GM19372 (cell line): ENCODE measurements at regions not wholly inside any gene's neighbourhood (a gene's known extent, or its start where the extent isn't known, plus 50 kb on each side); places are given as distances from the start of the nearest gene placed in this dataset.

Experiments used
- ATAC-seq: cut with Tn5 transposase; IDR thresholded peaks from one replicate; pipeline ENCODE4 v1.9.1; 2021; ENCODE audit warnings: mild to moderate bottlenecking, low read depth, moderate library complexity; ENCODE audit not compliant: unreplicated experiment

DNA sequence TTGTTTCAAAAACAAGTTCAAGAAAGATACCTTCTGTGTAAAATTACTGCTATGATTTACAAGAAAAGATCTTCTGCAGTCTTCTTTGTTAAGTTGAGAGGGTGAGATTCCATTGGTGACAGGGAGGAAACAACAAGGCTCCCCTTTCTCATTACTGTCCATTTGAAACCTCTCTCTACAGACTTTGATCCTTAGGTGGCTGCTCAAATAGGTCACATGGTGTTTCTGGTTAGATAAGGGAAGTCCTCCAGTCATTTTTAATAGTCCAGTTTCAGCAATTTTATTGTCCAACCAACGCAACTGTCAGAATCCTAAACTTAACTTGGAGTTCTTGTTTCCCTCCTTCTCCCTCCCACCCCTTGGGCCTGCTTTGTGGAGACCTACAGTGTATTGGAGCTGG lies 390.4 kb downstream of the EFNB2 start:
- no peak for ATAC-seq

DNA sequence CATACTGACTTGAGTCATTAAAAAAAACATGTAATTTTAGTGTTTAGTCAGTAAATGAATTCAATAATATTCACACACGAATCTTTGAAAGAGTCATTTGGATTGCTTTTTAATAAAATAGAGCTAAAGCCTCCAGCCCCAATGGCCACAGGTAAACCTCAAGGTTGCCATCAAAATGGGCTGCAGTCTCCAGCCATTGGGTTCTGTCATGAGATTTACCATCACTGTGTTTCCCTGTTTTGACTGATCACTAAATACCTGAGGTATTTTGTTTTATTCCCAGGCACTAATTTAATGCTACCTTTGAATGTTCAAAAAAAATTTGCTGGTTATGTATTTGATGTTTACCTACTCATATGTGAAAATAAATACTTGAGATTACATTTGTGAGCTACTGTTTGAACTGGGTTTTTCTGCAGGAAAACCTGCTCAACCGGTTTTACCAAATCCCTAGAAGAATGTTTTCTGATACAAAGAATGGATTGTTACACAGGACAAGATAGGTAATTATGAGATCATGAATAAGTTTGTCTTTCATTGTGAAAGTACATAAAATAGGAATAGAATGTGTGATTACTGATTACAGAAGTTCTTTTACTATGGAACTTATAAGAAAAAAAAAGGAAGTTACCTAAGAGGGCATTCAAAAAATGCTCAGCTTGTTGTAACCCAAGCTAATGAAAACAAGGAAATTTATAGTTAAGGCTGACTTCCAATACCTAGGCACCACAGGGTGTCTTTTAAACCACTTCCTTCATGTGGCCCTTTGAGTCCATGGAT lies 391.3 kb downstream of the EFNB2 start:
- ATAC-seq, result no peak

DNA sequence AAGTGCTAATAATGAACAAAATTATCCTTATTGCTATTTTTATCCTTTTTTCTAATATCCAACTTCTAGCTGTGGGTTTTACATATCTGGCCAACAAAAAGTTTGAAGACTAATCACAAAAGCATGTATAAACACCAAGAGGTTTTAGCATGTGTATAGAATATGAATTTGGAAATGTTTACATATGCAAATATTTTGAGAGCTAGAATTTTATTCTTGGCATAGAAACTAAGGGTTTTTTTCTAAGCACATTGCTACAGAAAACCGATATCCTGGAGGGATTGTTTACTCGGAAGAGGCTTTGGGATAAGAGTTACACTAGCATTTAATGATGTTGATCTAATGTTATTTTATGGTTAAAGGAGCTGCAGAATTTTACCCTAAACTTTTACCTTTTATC lies 392.1 kb downstream of the EFNB2 start:
- no peak for ATAC-seq

DNA sequence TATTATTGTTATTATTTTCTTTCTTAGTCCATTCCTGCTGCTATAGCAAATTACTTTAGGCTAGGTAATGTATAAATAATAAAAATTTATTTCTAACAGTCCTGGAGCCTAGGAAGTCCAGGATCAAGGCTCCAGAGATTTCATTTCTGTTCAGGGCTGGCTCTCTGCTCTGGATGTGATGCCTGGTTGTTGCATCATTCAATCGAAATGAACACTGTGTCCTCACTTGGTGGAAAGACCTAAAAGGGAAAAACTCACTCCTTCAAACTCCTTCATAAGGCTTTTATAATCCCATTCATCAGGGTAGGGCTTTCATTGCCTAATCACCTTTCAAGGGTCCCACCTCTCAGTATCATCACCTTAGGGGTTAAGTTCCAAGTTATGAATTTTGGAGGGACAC lies 395.0 kb downstream of the EFNB2 start:
- no peak for ATAC-seq

DNA sequence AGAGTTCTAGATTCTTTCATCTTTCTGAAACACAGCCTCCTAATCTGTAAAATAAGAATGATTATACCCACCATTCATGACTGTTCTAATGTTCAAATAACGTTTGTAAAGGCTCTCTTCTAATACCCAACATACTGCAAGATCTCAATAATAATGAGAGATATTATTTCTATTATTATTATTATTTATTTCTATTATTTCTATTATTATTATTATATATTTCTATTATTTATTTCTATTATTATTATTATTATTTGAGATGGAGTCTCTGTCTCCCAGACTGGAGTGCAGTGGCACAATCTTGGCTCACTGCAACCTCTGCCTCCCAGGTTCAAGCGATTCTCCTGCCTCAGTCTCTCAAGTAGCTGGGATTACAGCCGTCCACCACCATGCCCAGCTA lies 395.5 kb downstream of the EFNB2 start:
- ATAC-seq, result no peak

DNA sequence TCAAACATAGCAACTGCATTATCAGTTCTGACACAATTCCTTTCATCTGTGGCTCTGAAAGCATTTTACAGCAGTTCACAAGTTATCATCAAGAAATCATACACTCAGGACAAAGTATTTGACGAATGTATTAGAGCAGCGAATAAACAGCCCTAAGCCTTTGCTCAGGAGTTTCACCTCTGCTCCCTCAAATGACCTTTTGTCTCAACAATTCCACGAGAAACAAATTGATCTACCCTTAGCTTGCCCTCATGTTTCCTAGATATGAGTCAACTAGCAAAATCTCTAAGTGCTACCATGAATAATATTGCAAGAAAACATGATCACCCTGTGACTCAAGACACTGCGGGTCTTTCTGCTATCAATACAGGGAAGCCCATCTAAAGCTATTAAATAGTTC lies 396.1 kb downstream of the EFNB2 start:
- no peak for ATAC-seq

DNA sequence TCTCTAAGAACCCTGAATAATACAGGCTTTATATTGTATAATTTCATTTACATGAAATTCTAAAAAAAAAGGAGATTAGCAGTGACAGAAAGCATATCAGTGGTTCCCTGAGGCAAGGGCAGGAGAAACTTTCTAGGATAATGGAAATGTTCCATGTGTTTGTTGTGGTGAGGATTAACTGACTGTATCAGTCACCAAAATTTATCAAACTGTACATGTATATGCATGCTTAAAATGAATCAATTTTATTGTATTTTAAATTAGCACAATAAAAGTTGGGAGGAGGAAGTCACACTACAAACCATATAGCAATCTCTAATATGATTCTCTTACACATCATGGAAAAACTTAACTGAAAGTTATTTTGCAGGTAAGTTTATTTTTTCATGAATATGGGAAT lies 396.8 kb downstream of the EFNB2 start:
- no peak for ATAC-seq

DNA sequence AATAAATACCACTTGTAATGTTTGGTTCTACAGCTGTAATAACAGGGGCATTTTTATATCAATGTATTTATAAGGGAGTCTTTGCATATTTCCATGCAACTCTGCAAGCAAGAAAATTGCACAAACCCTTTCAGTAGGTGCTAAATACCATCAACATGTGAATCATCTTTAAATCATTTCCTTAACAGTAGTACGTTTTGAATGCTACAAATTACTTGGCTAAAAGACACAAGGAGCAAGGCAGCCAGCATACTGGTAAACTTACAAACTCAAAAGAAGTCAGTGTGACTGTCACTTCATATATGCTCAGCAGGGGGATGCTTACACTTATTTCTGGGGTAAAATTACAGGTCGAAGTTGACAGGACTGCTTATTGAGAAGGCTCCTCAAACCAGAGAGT lies 402.4 kb downstream of the EFNB2 start:
- ATAC-seq, result no peak

DNA sequence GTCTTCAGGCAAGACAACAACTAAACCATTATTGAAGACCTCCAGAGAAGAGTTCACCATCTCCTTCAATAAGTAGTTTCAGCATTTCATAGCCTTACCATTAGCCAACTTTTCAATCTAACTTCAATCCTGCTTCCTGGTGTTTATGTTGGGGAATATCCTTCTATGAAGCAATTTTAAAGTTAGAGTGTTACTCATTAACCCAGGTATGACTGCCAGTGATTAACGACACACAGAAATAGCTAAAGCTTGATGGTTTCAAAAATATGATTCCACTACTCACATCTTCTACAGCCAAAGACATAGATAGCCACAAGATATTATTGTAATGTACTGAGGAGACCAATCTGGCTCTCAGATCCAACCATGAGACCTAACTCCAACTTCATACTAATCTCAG lies 403.2 kb downstream of the EFNB2 start:
- no peak for ATAC-seq

DNA sequence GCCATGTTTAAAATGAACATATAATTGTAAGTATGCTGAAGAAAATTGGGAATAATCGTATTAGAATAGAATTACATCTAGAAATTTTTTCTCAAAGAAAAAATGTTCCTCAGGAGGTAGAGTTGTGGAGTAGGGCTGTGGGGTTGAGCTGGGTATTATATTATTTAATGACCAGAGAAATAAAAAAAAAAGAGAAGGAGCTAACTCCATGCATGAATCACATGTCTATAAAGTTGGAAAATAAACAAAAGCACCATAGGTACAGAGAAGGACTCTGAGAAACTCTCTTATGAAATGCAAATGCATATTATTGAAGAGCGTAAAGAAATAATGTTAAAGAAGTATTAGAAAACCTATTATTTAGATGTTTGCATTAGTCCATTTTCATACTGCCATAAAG lies 405.5 kb downstream of the EFNB2 start:
- no peak for ATAC-seq

DNA sequence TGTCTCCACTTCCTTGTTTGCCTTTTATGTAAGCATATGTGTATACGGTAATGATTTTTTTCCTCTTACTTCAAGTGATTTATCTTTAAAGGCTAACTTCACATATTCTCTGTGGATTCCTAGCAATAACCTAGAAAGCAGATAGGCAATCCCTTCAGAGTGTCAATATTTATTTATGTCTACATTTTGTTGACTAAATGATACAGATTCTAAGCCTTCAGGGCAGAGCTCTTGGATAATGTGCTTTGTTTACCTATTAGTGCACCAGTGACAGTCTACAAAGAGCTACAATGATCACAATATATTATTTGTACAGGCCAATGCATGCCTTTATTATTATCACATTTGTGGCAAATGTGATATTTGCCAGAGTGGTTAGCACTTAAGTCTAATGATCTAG lies 406.2 kb downstream of the EFNB2 start:
- ATAC-seq, result no peak

DNA sequence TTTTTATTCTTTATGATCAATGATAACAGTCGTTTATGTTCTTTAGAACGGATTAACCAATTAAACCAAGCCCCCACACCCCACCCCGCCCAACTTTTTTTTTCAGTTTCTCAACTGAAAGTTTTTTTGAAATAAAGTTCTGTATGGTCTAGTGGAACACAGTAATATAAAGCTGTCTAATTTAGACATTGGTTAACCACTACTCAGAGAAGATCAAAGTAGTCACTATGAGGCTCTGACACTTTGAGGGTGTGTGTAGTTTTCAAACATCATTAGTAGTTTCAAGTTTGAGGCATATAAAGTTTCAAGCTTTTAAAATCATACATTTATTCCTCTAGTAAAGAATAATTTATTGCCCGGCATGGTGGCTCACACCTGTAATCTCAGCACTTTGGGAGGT lies 413.2 kb downstream of the EFNB2 start:
- no peak for ATAC-seq

DNA sequence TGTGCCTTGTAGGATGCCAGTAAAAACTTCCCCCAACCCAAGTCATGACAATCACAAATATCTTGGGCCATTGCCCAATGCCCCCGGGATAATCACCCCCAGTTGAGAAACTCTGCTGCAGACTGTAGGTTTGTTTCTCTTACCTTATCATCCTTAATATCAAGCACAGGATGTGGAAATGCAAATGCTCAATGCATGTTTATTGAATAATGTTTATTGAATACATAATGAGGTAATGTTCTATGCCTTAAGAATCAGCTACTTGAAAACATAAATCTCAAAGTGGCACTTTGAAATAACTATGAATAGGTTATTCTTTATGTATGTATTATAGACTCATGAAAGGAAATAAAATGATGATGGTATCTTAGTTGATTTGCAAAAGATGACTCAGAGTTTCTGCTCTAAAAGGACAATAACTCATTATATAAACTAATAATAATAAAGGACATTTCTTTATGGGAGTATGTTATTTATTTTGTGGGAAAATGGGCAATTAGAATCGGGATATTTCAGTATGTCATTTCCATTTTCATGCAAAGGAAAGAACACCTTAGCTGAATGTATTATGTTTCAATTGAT lies 414.2 kb downstream of the EFNB2 start:
- ATAC-seq, result no peak

DNA sequence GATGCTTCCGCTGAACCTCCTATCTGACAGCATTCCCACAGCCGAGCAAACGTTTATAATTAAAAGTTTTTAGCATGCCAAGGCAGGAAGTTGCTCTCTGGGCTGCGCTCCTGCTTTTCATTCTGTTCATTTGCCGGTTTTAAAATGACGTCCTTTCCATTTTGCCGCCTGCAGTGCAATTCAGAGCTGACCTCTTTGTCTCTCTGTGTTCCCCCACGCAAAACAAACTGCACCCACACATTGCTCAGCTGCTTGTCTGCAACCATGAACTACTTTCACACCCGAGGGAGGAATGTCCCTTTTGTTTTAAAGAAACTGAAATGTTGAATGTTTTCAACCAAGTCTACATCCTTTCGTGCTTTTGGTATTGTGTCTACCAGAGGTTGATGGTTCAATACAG lies 416.5 kb downstream of the EFNB2 start:
- no peak for ATAC-seq

DNA sequence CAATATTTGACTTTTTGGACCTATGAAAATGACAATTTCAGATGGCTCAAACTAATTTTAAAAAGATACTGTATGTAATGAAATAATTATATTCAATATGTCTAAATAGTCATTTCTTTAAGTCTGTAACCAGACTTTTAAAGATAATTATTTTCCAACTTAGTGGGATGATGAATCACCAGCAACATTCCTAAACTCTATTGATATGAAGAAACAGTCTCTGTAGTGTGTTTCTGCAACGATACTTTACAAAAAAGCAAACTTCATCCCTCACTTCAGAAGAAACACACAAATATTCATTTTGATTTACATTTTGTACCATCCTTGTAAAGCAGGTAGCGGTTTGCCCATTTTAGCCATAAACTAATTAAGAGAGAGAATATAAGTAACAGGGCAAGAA lies 417.4 kb downstream of the EFNB2 start:
- no peak for ATAC-seq

DNA sequence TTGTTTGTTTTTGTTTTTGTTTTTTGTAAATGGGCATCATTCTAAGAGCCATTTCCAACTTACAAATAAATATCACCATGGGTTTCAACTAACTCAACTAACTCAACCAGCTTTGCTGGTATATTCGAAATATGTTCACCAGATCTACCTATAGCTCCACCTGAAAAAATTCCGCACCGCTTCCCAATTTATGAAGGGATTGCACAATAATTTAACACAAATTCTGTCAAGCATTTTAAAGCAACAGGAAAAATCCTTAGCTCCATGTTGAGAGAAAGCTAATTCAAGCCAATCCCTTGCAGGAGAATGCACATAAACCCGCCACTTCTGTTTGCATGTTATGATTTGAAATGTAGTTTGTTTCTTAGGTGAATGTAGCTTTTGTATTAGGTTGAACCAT lies 417.8 kb downstream of the EFNB2 start:
- no peak for ATAC-seq

DNA sequence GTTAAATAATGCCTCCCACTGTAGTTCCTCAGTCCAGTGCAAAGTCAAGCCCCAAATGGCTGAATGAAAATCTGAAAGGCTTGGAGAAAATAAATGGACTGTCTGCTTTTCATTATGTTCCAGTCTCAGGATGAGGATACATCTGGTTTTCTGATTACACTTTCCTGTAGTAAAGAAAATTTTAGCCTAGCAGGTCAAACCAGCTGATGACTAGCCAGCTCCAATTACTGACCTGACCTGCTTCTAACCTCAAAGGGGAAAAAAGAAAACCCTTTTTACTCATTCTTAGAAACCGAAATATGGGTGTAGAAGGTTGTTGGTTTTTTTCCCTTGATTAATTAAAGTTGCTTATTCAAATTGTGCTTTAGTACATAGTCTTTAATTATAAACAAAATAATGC lies 418.4 kb downstream of the EFNB2 start:
- ATAC-seq, result no peak

DNA sequence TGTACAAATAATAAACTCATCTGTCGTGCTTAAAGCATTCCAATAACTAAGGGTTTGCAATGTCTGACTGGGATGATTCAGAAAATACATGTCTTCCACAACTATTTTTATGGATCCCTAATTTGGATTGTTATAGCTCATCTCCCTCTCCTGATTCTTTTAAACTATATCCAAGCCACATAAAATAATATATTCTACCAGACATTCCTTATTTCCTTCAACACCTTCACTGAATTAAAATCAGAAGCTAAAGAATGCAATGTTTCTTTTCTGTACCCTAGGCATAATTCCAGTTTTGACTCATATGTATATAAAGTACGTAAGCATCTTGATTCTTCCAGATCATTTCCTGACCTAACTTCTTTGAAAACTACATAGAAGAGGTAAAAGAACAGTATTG lies 420.4 kb downstream of the EFNB2 start:
- no peak for ATAC-seq

DNA sequence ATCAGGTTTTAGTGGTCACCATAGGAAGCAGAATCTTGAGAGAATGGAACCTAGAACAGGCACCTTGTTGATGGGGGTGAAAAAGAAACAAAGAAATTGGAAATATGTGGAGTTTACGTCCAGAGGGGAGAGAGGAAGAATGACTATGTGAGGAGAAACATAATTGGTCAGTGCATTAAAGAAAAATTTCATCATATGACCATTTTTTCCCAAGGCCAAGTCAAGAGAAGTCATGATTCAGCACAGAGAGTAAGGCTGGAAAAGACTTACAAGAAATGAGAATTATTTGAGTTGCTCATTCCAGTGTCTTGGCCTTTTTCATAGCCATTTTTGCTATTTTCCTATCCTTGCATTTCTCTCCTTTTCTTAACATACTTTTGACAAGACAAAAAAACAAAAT lies 421.7 kb downstream of the EFNB2 start:
- no peak for ATAC-seq

DNA sequence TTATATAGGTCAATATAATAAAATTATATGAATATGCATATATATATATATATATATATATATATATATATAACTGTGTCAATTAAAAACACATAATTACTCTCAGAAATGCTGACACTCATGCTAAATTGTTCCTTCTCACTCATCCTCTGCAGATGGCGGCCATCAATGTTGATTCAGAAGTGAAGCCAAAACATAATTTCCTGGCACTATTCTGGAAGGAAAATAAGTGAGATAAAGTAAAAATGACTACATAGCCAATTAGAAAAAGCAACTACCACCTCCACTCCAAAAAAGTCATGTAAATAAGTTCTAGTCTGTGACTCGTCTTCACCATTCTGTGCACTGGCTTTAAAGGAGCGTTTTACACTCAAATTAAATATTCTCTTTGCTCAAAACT lies 423.3 kb downstream of the EFNB2 start:
- no peak for ATAC-seq

DNA sequence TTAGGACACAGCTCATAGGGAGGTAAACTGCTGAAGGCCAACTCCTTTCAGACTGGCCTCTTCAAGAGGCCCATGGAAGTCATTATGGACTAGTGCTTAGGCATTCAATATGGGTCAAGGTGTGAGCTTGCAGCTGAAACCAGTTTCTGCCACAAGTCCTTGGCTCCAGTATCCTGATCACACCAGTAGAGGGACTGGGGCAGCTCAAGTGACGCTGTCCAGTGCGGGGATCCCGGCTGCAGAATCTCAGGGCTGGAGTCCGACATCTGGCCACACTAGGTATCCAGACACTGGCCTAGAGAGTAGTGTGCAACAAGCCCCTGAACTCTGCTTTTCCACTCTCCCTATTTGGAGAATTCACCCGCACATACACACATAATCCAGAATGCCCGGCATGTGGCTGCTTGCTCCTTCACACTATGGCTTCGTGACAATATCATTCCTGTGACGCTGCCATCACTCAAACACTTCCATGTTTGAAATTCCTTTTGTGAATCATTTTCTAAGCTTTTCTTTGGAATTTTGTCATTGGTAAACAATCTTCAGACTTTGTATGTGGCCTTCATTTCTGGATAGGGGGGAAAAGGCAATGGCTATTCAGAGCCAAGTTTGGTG lies 425.1 kb downstream of the EFNB2 start:
- no peak for ATAC-seq

DNA sequence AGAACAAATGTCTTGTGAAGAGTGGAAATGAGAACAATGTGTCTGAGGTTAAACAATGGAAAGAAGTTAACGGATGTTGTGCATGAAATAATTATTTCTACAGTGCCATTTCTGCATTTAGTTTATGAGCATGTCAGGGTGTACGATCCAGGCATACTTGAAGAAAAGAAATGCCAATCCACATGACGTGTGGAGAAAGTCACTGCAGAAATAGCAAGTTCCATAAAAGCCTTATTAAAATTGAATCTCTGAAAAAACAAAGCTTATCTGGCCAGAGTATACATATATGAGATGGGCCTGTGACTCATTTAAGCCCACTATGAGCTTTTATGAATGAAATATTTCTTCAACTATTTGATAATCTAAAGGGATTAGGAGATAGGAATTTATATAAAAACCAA lies 426.1 kb downstream of the EFNB2 start:
- no peak for ATAC-seq
